ENCODE measurements at regions not wholly inside any gene's neighbourhood (a gene's known extent, or its start where the extent isn't known, plus 50 kb on each side); places are given as distances from the start of the nearest gene placed in this dataset.

GRCh38 chr2:64383881-64384280 is 70.1 kb upstream of the LGALSL start:
- no peak for TF ChIP-seq ZFX (IDR thresholded peaks at IDR 0.05; ENCODE audit: borderline replicate concordance)
- TF ChIP-seq CTCF (IDR thresholded peaks at IDR 0.05) = no peak
- H3K27ac ChIP-seq = no peak overlapping the region

GRCh38 chr2:64386676-64387075 is 67.3 kb upstream of the LGALSL start:
- H3K27ac ChIP-seq = no peak overlapping the region
- no peak for TF ChIP-seq CTCF (IDR thresholded peaks at IDR 0.05)
- TF ChIP-seq ZFX (IDR thresholded peaks at IDR 0.05; ENCODE audit: borderline replicate concordance) = no peak

GRCh38 chr2:64390586-64390985 is 63.4 kb upstream of the LGALSL start:
- no peak overlapping the region for H3K27ac ChIP-seq
- TF ChIP-seq ZFX (IDR thresholded peaks at IDR 0.05; ENCODE audit: borderline replicate concordance) (no peak), CTCF (IDR thresholded peaks at IDR 0.05) (no peak)

- TF ChIP-seq ZFX (IDR thresholded peaks at IDR 0.05; ENCODE audit: borderline replicate concordance) (no peak), CTCF (IDR thresholded peaks at IDR 0.05) (no peak)
- H3K27ac ChIP-seq = no peak overlapping the region
Measured at GRCh38 chr2:64391424-64391823, 62.5 kb upstream of the LGALSL start.

- no peak overlapping the region for H3K27ac ChIP-seq
- no peak for TF ChIP-seq CTCF (IDR thresholded peaks at IDR 0.05)
- TF ChIP-seq ZFX (IDR thresholded peaks at IDR 0.05; ENCODE audit: borderline replicate concordance) = no peak
Measured at GRCh38 chr2:64391940-64392339, 62.0 kb upstream of the LGALSL start.

- no peak overlapping the region for H3K27ac ChIP-seq
- TF ChIP-seq CTCF (IDR thresholded peaks at IDR 0.05) (no peak), ZFX (IDR thresholded peaks at IDR 0.05; ENCODE audit: borderline replicate concordance) (no peak)
Measured at GRCh38 chr2:64392529-64392928, 61.4 kb upstream of the LGALSL start.

GRCh38 chr2:64393383-64394010 is 60.5 kb upstream of the LGALSL start:
- H3K27ac ChIP-seq = no peak overlapping the region
- TF ChIP-seq CTCF (IDR thresholded peaks at IDR 0.05) = no peak
- no peak for TF ChIP-seq ZFX (IDR thresholded peaks at IDR 0.05; ENCODE audit: borderline replicate concordance)

Data from 22Rv1 (cell line).